HepG2 (cell line): ENCODE measurements at regions not wholly inside any gene's neighbourhood (a gene's known extent, or its start where the extent isn't known, plus 50 kb on each side); places are given as distances from the start of the nearest gene placed in this dataset.

Source experiments
- ATAC-seq: fragments of 200-7000 bp; cut with Tn5 transposase; 3 replicates; pipeline ENCODE4 v1.9.1; 2020; ENCODE audit warnings: mild to moderate bottlenecking, moderate library complexity
- BruUV-seq: library from RNA; stranded (reverse); fragments of 400-500 nt; replicated peaks from 2 replicates; lab custom pipeline; 2021; lab: Mats Ljungman, UMichigan
- CTCF ChIA-PET: fragments of 300-600 bp; formaldehyde crosslinking; extraction: SDS; loops from one replicate; lab custom pipeline; 2021; ENCODE audit warnings: low total read pairs, inconsistent platforms, low intra/inter-chr PET ratio; lab: Yijun Ruan, JAX
- POLR2A ChIA-PET: fragments of 350-600 bp; sonication (Branson Sonifier 250); formaldehyde crosslinking; loops from one replicate; lab custom pipeline; 2020; ENCODE audit warnings: antibody characterized with exemption, inconsistent platforms; lab: Yijun Ruan, JAX
- DNase-seq: peaks from one replicate; pipeline ENCODE4 v3.0.0-alpha.2; 2015; ENCODE audit warnings: low spot score
- FAIRE-seq: peaks from 3 replicates; lab custom pipeline; 2011; peaks lifted over from hg19 to GRCh38; lab: Jason Lieb, UNC
- H2AFZ ChIP-seq: one replicate; pipeline ENCODE4 v1.6.1; 2011; ENCODE audit warnings: low read length, inconsistent platforms
- H3K27ac ChIP-seq: fragments of 300-600 bp; 3 replicates; pipeline ENCODE4 v1.8.0; 2011; ENCODE audit warnings: mixed run types, mild to moderate bottlenecking, mixed read lengths, low read length, inconsistent platforms; ENCODE audit not compliant: insufficient read depth; ENCODE audit errors: extremely low read length
- H3K27me3 ChIP-seq, 2 experiments: fragments of 200-600 bp in 1 of 2; 2 replicates in 1 of 2; 3 replicates in 1 of 2; pipeline versions ENCODE4 v1.6.0 to v1.8.0; 2011; ENCODE audit warnings: low read length in 2 of 2, mild to moderate bottlenecking in 2 of 2, moderate library complexity in 2 of 2, inconsistent platforms in 1 of 2; ENCODE audit not compliant: insufficient read depth in 2 of 2, control insufficient read depth in 1 of 2
- H3K36me3 ChIP-seq, 2 experiments: fragments of 200-600 bp in 1 of 2; replicated peaks in 1 of 2; 2 replicates in 1 of 2; 3 replicates in 1 of 2; pipeline versions ENCODE4 v1.5.1 to v1.8.0; 2011; ENCODE audit warnings: low read length in 2 of 2, inconsistent platforms in 1 of 2; ENCODE audit not compliant: insufficient read depth in 2 of 2, control insufficient read depth in 1 of 2
- H3K4me1 ChIP-seq: 2 replicates; pipeline ENCODE4 v1.5.1; 2012; ENCODE audit warnings: low read length, inconsistent platforms; ENCODE audit not compliant: insufficient read depth
- H3K4me2 ChIP-seq: 2 replicates; pipeline ENCODE4 v1.6.0; 2011; ENCODE audit warnings: low read depth, low read length, inconsistent platforms
- H3K4me3 ChIP-seq, 3 experiments: fragments of 200-600 bp in 1 of 3; sonication (generic), shearing (Covaris generic) in 1 of 3; replicated peaks in 1 of 3; 2 replicates each; pipeline ENCODE4 v1.5.1; 2011 to 2016; ENCODE audit warnings: low read length in 3 of 3, inconsistent platforms in 2 of 3, low read depth in 2 of 3, mild to moderate bottlenecking in 2 of 3, control low read depth in 1 of 3, mixed read lengths in 1 of 3; ENCODE audit not compliant: insufficient read depth in 1 of 3
- H3K79me2 ChIP-seq: one replicate; pipeline ENCODE4 v1.6.1; 2011; ENCODE audit warnings: low read length, inconsistent platforms; ENCODE audit not compliant: insufficient read depth
- H3K9ac ChIP-seq: 2 replicates; pipeline ENCODE4 v1.6.0; 2011; ENCODE audit warnings: mild to moderate bottlenecking, low read depth, low read length, inconsistent platforms; ENCODE audit not compliant: insufficient read depth
- H3K9me3 ChIP-seq: 2 replicates; pipeline ENCODE4 v1.5.1; 2012; ENCODE audit warnings: mild to moderate bottlenecking, low read length
- H4K20me1 ChIP-seq: 2 replicates; pipeline ENCODE4 v1.6.0; 2011; ENCODE audit warnings: inconsistent platforms, mild to moderate bottlenecking, low read length, moderate library complexity; ENCODE audit not compliant: insufficient read depth
- CTCF ChIP-seq: sonication (generic); formaldehyde crosslinking; IDR thresholded peaks from 2 replicates; pipeline ENCODE4 v1.5.0; 2020; ENCODE audit warnings: mild to moderate bottlenecking, missing genetic modification reagents, moderate library complexity
- FOSL2 ChIP-seq: sonication (generic); formaldehyde crosslinking; IDR thresholded peaks from 2 replicates; pipeline ENCODE4 v1.4.0; 2020; ENCODE audit warnings: missing genetic modification reagents
- HOXA9 ChIP-seq: sonication (generic); formaldehyde crosslinking; IDR thresholded peaks from 2 replicates; pipeline ENCODE4 v1.8.1; 2022; ENCODE audit warnings: missing genetic modification reagents, mild to moderate bottlenecking, moderate library complexity, borderline replicate concordance
- HOXD1 ChIP-seq: sonication (generic); formaldehyde crosslinking; IDR thresholded peaks from 2 replicates; pipeline ENCODE4 v1.5.0; 2020; ENCODE audit warnings: missing genetic modification reagents
- SMC3 ChIP-seq: IDR thresholded peaks from 2 replicates; pipeline ENCODE4 v1.6.1; 2011; ENCODE audit warnings: low read length, improper control_type of control experiment
- TEAD3 ChIP-seq: optimal IDR thresholded peaks from 2 replicates; pipeline ENCODE3; 2016; ENCODE audit warnings: borderline replicate concordance
- YY1 ChIP-seq: IDR thresholded peaks from 2 replicates; pipeline ENCODE4 v1.6.1; 2011; ENCODE audit warnings: low read length, low read depth, moderate library complexity, mild to moderate bottlenecking; ENCODE audit not compliant: insufficient read depth, insufficient replicate concordance
- ZNF652 ChIP-seq: IDR thresholded peaks from 2 replicates; pipeline ENCODE4 v1.6.1; 2016; ENCODE audit warnings: low read depth, borderline replicate concordance
- ZNF704 ChIP-seq: sonication (generic); formaldehyde crosslinking; IDR thresholded peaks from 2 replicates; pipeline ENCODE4 v1.8.1; 2023; ENCODE audit warnings: mild to moderate bottlenecking, inconsistent platforms, moderate library complexity, missing genetic modification reagents, borderline replicate concordance
- WGBS: methylation state at CpG from one replicate; pipeline ENCODE4 v1.1.6; 2017; ENCODE audit warnings: low lambda C conversion rate; 5-methylcytosine and 5-hydroxymethylcytosine counted together
- in situ Hi-C: cut with HindIII; loops from 2 replicates; pipeline ENCODE4 v1.10.0; 2017; ENCODE audit warnings: low pct_unique_long_range_greater_than_20kb; ENCODE audit not compliant: extremely low pct_ligation_motif_present
- intact Hi-C: fragments of 100-400 bp; cut with micrococcal nuclease; formaldehyde crosslinking; loops from one replicate; pipeline ENCODE4 v1.10.0; 2022; ENCODE audit not compliant: unreplicated experiment
- TF ChIP-seq, protein P1 (sequence below): IDR thresholded peaks from 2 replicates; pipeline ENCODE4 v1.4.0; 2020; ENCODE audit warnings: mild to moderate bottlenecking, missing genetic modification reagents

DNA sequence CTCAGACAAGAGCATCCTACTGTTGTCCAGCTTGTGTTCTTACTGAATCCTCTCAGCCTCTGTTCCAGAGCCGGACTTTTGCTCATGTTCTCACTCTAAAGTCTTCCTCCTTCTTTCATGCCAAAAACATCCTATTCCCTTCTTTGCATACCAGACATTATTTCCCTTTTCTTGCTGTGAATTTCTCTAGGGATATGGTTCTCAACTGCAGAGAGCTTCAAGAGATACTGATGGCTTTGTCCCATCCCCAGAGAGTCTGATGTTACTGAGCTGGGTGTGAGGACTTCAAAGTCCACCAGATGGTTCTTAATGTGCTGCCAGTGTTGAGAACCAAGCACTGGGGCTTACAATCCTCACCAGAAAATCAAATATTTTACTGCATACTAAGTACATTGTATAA lies 98.6 kb upstream of the FER start:
- BruUV-seq, result no TSS peak
- H3K27ac ChIP-seq, result no peak overlapping the region
- TF ChIP-seq ZNF652 (CRISPR knock-in tag) (no peak), HOXD1 (no peak)
- no peaks in the 10 kb centered on the region for H3K79me2 ChIP-seq
- H3K36me3 ChIP-seq, result no peaks in the 10 kb centered on the region
- no peak overlapping the region for H2AFZ ChIP-seq
- H4K20me1 ChIP-seq, result no peaks in the 10 kb centered on the region; the same call in 1 of the 2 replicates
- FAIRE-seq, result no peak
- no peaks in the 10 kb centered on the region; a peak in 1 of 5 replicates for H3K27me3 ChIP-seq
- ChIA-PET POLR2A (no interaction called here), CTCF (no interaction called here)
- intact Hi-C loops (no loop called here), in situ Hi-C loops (no loop called here)
- no peak for ATAC-seq
- no peaks in the 10 kb centered on the region for H3K4me1 ChIP-seq
- no peak overlapping the region for H3K4me2 ChIP-seq
- H3K9me3 ChIP-seq, result no peaks in the 10 kb centered on the region
- 42% methylated on average over 1 of the region's 1 CpG for WGBS
- no peak for DNase-seq
- no peak overlapping the region for H3K4me3 ChIP-seq
- no peak overlapping the region for H3K9ac ChIP-seq

DNA sequence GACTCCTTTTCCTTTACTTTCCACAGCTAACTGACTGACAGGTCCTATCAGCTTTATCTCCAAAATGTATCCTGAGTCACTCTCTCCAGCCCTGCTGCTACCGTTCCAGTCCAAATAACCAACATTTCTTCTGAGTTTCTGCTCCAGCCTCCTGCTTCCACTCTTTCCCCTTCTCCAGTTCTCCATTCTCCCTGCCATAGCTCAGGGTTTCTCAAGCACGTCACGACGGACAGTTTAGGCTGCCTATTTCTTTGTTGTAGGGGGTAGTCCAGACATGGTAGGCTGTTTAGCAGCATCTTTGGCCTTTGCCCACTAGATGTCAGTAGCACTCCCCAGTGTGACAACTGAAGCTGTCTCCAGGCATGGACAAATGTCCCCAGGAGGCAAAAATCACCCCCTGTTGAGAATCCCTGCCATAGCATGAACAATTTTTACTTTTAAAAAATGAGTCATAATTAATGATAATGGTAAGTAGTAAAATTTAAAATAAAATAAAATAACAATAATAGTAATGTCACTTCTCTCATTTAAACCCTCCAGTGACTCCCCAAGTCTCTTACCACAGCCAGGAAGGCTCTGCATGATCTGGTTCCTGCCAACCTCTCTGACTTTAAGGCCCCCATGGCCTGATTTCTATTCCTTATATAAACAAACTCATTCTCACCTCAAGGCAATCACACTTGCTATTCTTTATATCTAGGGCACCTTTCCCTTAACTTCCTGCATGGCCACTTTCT lies 105.4 kb upstream of the FER start:
- BruUV-seq, result no TSS peak
- POLR2A ChIA-PET, result no interaction called here
- Histone ChIP-seq H4K20me1 (no peaks in the 10 kb centered on the region), H3K36me3 (no peaks in the 10 kb centered on the region), H3K4me1 (peaks cover 5% of the 10 kb centered on the region; the same call in 1 of the 2 replicates), H3K27ac (no peak overlapping the region), H3K9ac (peak overlapping the region; percentile 34; the same call in 1 of the 2 replicates), H3K4me3 (0 out of 6 replicates have a peak overlapping the region, but pooled peaks of 1 of the 3 experiments have one; percentile 35), H3K9me3 (no peaks in the 10 kb centered on the region), H3K79me2 (no peaks in the 10 kb centered on the region), H2AFZ (peak overlapping the region; percentile 67), H3K4me2 (peak overlapping the region; percentile 89), H3K27me3 (0 out of 5 replicates have a peak, but pooled peaks cover 0 to 4% of the 10 kb centered on the region in 2 experiments)
- peak; percentile 100 for ATAC-seq
- CTCF ChIA-PET, result no interaction called here
- intact Hi-C loops, result loop anchor here (5.0 kb wide), 3 partner anchors 120 to 1045 kb away; partner anchors contain the start of gene MAN2A1
- peak; percentile 53 for DNase-seq
- FAIRE-seq, result peak; percentile 79
- 4% methylated on average over 4 of the region's 4 CpGs for WGBS
- in situ Hi-C loops, result no loop called here
- peak; percentile 15 for TF ChIP-seq TEAD3 (CRISPR knock-in tag)
- peak; percentile 12 for TF ChIP-seq YY1
- peak; percentile 88 for TF ChIP-seq CTCF
- TF ChIP-seq SMC3, result peak; percentile 81
- TF ChIP-seq FOSL2 (CRISPR knock-in tag), result 0 out of 2 replicates have a peak, but pooled peaks have one; percentile 9
- TF ChIP-seq, protein P1, sequence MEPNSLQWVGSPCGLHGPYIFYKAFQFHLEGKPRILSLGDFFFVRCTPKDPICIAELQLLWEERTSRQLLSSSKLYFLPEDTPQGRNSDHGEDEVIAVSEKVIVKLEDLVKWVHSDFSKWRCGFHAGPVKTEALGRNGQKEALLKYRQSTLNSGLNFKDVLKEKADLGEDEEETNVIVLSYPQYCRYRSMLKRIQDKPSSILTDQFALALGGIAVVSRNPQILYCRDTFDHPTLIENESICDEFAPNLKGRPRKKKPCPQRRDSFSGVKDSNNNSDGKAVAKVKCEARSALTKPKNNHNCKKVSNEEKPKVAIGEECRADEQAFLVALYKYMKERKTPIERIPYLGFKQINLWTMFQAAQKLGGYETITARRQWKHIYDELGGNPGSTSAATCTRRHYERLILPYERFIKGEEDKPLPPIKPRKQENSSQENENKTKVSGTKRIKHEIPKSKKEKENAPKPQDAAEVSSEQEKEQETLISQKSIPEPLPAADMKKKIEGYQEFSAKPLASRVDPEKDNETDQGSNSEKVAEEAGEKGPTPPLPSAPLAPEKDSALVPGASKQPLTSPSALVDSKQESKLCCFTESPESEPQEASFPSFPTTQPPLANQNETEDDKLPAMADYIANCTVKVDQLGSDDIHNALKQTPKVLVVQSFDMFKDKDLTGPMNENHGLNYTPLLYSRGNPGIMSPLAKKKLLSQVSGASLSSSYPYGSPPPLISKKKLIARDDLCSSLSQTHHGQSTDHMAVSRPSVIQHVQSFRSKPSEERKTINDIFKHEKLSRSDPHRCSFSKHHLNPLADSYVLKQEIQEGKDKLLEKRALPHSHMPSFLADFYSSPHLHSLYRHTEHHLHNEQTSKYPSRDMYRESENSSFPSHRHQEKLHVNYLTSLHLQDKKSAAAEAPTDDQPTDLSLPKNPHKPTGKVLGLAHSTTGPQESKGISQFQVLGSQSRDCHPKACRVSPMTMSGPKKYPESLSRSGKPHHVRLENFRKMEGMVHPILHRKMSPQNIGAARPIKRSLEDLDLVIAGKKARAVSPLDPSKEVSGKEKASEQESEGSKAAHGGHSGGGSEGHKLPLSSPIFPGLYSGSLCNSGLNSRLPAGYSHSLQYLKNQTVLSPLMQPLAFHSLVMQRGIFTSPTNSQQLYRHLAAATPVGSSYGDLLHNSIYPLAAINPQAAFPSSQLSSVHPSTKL, result 0 out of 2 replicates have a peak, but pooled peaks have one; percentile 10
- no peak for TF ChIP-seq HOXA9 (CRISPR knock-in tag)
- TF ChIP-seq ZNF704 (CRISPR knock-in tag), result no peak
